RWPE2 (cell line): ENCODE measurements at regions not wholly inside any gene's neighbourhood (a gene's known extent, or its start where the extent isn't known, plus 50 kb on each side); places are given as distances from the start of the nearest gene placed in this dataset.

Source experiments
- ATAC-seq: fragments of 200-7000 bp; cut with Tn5 transposase; 3 replicates; pipeline ENCODE4 v1.9.1; 2021; ENCODE audit warnings: low read depth
- DNase-seq: peaks from one replicate; pipeline ENCODE4 v3.0.0-alpha.2; 2020; ENCODE audit warnings: low spot score
- H3K27ac ChIP-seq: fragments of 450-650 bp; 2 replicates; pipeline ENCODE4 v1.5.1; 2017; ENCODE audit warnings: mild to moderate bottlenecking; ENCODE audit not compliant: poor library complexity, severe bottlenecking
- H3K27me3 ChIP-seq: fragments of 250-450 bp; sonication (Bioruptor Pico); 2 replicates; pipeline ENCODE4 v1.5.1; 2021; ENCODE audit warnings: mild to moderate bottlenecking, moderate library complexity; ENCODE audit not compliant: insufficient read depth, poor library complexity, severe bottlenecking
- H3K36me3 ChIP-seq: fragments of 250-450 bp; sonication (Bioruptor Pico); 2 replicates; pipeline ENCODE4 v1.5.1; 2020; ENCODE audit warnings: low read depth, mild to moderate bottlenecking, moderate library complexity
- H3K4me1 ChIP-seq: fragments of 250-450 bp; sonication (Bioruptor Pico); 2 replicates; pipeline ENCODE4 v1.5.1; 2021; ENCODE audit warnings: mild to moderate bottlenecking, moderate library complexity; ENCODE audit not compliant: insufficient read depth, poor library complexity, severe bottlenecking
- H3K4me3 ChIP-seq: fragments of 250-450 bp; sonication (Bioruptor Pico); 2 replicates; pipeline ENCODE4 v1.5.1; 2021; ENCODE audit warnings: mild to moderate bottlenecking, moderate library complexity; ENCODE audit not compliant: severe bottlenecking
- H3K9me3 ChIP-seq: fragments of 250-450 bp; sonication (Bioruptor Pico); 2 replicates; pipeline ENCODE4 v1.5.1; 2021; ENCODE audit warnings: mild to moderate bottlenecking, moderate library complexity; ENCODE audit not compliant: severe bottlenecking
- TF ChIP-seq, protein P1 (sequence below): fragments of 450-650 bp; IDR thresholded peaks from one replicate; pipeline ENCODE4 v1.5.1; 2017; ENCODE audit warnings: mild to moderate bottlenecking, moderate library complexity; ENCODE audit not compliant: poor library complexity, severe bottlenecking

DNA sequence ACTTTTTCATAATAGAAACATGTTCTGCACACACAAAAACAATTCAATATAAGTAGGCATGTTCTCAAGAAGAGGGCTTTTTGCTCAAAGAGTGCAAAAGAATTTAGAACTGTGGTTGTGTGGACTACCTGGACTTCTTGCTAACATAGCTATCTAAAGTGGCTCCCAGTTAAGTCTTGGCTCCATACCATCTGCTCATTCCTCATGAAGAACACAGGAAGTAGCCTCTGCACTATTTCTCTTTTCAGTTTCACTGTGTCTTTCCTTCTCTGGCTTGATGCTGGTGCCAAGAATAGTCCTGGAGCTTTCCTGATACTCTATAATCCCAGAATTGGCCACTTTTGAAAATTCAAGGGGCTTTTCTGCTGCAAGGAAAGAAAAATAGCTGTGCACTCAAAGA, 127.4 kb downstream of the CCER1 start:
- Histone ChIP-seq H3K36me3 (no peaks in the 10 kb centered on the region), H3K27ac (no peak overlapping the region), H3K9me3 (no peaks in the 10 kb centered on the region), H3K4me1 (no peaks in the 10 kb centered on the region), H3K27me3 (no peaks in the 10 kb centered on the region), H3K4me3 (no peak overlapping the region)
- ATAC-seq (no peak), DNase-seq (no peak)
- TF ChIP-seq, protein P1, sequence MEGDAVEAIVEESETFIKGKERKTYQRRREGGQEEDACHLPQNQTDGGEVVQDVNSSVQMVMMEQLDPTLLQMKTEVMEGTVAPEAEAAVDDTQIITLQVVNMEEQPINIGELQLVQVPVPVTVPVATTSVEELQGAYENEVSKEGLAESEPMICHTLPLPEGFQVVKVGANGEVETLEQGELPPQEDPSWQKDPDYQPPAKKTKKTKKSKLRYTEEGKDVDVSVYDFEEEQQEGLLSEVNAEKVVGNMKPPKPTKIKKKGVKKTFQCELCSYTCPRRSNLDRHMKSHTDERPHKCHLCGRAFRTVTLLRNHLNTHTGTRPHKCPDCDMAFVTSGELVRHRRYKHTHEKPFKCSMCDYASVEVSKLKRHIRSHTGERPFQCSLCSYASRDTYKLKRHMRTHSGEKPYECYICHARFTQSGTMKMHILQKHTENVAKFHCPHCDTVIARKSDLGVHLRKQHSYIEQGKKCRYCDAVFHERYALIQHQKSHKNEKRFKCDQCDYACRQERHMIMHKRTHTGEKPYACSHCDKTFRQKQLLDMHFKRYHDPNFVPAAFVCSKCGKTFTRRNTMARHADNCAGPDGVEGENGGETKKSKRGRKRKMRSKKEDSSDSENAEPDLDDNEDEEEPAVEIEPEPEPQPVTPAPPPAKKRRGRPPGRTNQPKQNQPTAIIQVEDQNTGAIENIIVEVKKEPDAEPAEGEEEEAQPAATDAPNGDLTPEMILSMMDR, result no peak

DNA sequence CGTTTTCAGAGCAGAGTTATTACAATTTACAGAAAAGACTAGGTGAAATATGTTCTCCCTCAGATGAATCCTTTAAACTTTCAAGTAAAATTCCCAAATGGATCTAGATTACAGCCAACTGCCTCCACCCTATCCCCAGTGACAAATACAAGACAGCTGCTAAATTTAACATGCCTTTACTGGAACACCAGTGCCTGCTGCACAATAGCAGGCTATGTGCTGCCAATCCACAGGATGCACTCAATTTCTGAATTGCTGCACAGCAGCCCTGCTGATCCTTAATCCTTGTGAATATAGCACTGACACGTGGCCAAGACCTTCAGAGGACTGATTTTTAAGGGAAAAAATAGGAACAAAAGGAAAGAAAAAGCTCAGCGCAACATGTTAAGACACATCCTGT, 128.9 kb downstream of the CCER1 start:
- Histone ChIP-seq H3K36me3 (no peaks in the 10 kb centered on the region), H3K4me3 (no peak overlapping the region), H3K27ac (no peak overlapping the region), H3K4me1 (no peaks in the 10 kb centered on the region), H3K9me3 (no peaks in the 10 kb centered on the region), H3K27me3 (no peaks in the 10 kb centered on the region)
- TF ChIP-seq, protein P1, result no peak
- ATAC-seq, result no peak
- DNase-seq, result no peak

DNA sequence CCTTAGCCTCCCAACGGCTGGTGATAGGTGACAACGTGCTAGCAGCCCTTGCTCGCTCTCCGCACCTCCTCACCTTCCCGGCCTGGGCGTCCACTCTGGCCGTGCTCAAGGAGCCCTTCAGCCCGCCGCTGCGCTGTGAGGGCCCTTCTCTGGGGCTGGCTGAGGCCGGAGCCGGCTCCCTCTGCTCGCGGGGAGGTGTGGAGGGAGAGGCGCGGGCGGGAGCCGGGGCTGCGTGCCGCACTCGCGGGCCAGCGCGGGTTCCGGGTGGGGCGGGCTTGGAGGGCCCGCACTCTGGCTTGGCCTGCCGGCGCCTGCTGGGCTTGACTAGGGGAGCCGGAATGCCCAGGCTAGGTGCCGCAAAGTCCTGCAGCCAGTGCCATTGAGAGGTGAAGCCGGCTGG, 131.1 kb downstream of the CCER1 start:
- no peak overlapping the region for H3K4me3 ChIP-seq
- TF ChIP-seq, protein P1, result no peak
- no peaks in the 10 kb centered on the region for H3K36me3 ChIP-seq
- no peak overlapping the region for H3K27ac ChIP-seq
- no peaks in the 10 kb centered on the region for H3K27me3 ChIP-seq
- ATAC-seq (no peak), DNase-seq (no peak)
- H3K9me3 ChIP-seq, result no peaks in the 10 kb centered on the region
- H3K4me1 ChIP-seq, result no peaks in the 10 kb centered on the region

DNA sequence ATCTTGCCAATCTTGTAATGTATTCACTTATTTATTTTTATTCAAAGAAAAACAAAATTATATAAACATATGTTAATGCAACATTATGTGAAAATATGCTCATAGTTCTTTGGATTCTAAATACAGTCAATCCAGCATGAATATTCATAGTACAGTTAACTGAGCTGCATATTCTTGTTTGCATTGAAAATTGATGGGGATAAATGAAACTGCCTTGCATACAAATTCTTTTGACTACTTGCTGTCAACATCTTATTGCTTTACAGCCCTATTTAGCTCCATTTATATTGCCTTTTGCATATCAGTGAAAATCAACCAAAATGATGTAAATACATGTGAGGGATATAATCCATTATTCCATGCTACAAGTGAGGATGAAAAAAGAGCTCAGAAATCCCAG, 135.3 kb downstream of the CCER1 start:
- TF ChIP-seq, protein P1, result no peak
- Histone ChIP-seq H3K36me3 (no peaks in the 10 kb centered on the region), H3K9me3 (peaks cover 1% of the 10 kb centered on the region), H3K27me3 (no peaks in the 10 kb centered on the region), H3K4me1 (peaks cover 15% of the 10 kb centered on the region), H3K4me3 (no peak overlapping the region), H3K27ac (no peak overlapping the region)
- ATAC-seq (no peak), DNase-seq (no peak)

DNA sequence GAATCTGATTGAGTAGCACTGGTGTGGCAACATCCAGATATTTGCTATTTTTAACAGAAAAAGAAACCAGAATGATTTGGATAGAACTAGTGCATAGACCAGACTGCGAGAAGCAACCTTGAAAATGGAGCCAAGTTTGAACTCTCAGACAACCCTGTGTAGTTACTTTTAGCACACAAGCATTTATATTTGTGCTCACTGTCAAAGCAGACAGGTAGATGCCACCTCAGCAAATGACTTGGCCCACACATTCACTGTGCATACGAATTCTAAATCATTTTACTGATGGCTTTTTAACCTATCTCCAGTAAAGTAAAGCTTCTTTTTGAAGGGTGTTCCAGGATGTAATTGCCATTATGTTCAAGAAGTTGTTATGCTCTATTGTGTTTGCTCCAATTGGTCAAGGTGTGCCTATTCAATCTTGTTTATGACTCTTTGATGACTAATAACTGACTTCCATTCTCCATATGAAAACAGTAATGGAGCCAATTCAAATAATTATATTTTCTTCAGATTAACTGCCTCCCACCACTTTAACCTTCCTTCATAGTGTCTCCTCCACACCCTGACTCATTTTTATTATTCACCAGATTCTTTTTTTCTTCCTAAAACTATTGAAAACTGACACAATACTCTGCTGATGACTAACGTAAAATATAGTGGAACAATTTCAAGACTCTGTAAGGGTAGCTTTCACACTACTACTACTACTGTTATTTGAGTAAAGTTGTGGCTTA, 138.5 kb downstream of the CCER1 start:
- Histone ChIP-seq H3K27ac (peak overlapping the region; percentile 40), H3K27me3 (no peaks in the 10 kb centered on the region), H3K4me1 (peaks cover 15% of the 10 kb centered on the region), H3K36me3 (no peaks in the 10 kb centered on the region), H3K4me3 (no peak overlapping the region), H3K9me3 (peaks cover 1% of the 10 kb centered on the region)
- TF ChIP-seq, protein P1, result no peak
- ATAC-seq (peak; percentile 93), DNase-seq (no peak)
